Body of pancreas (tissue), 4 donors: ENCODE measurements at regions not wholly inside any gene's neighbourhood (a gene's known extent, or its start where the extent isn't known, plus 50 kb on each side); places are given as distances from the start of the nearest gene placed in this dataset.

Experiments used
- POLR2A ChIP-seq, 3 donors: fragments of 450-650 bp; IDR thresholded peaks; one replicate each; pipeline ENCODE4 v1.6.1; 2016; ENCODE audit warnings: antibody characterized with exemption in 3 of 3, mild to moderate bottlenecking in 2 of 3
- TF ChIP-seq, protein P1 (sequence below), 7 experiments: fragments of 450-650 bp in 4 of 7; fragments of 200-600 bp in 3 of 7; sonication (generic) in 3 of 7; IDR thresholded peaks; one replicate each; pipeline ENCODE4 v1.5.1; 2016 to 2019; ENCODE audit warnings: antibody characterized with exemption in 7 of 7

DNA sequence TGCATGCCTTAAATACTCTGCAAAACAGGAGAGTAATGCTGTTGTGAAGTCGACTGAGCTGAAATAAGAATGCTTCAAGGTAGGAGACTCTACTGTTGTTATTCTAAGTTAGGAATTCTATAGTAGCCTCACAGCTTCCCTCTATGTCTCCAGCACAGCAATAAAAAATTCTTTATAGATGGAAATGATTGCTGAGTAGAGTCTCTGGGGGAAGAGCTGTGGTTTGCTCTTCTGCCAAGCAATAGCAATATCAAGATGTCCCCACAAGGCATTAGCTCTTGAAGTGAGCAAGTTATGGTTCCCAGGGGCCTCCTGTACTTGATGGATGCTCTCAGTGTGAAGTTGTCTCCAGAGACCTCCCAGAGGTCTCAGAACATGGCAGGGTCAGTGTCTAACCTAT lies 880.6 kb upstream of the FRG1 start:
- TF ChIP-seq, protein P1, sequence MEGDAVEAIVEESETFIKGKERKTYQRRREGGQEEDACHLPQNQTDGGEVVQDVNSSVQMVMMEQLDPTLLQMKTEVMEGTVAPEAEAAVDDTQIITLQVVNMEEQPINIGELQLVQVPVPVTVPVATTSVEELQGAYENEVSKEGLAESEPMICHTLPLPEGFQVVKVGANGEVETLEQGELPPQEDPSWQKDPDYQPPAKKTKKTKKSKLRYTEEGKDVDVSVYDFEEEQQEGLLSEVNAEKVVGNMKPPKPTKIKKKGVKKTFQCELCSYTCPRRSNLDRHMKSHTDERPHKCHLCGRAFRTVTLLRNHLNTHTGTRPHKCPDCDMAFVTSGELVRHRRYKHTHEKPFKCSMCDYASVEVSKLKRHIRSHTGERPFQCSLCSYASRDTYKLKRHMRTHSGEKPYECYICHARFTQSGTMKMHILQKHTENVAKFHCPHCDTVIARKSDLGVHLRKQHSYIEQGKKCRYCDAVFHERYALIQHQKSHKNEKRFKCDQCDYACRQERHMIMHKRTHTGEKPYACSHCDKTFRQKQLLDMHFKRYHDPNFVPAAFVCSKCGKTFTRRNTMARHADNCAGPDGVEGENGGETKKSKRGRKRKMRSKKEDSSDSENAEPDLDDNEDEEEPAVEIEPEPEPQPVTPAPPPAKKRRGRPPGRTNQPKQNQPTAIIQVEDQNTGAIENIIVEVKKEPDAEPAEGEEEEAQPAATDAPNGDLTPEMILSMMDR (IDR thresholded peaks at IDR 0.05), result no peak
- no peak for TF ChIP-seq POLR2A (IDR thresholded peaks at IDR 0.05)
